ENCODE measurements at regions not wholly inside any gene's neighbourhood (a gene's known extent, or its start where the extent isn't known, plus 50 kb on each side); places are given as distances from the start of the nearest gene placed in this dataset.

DNA sequence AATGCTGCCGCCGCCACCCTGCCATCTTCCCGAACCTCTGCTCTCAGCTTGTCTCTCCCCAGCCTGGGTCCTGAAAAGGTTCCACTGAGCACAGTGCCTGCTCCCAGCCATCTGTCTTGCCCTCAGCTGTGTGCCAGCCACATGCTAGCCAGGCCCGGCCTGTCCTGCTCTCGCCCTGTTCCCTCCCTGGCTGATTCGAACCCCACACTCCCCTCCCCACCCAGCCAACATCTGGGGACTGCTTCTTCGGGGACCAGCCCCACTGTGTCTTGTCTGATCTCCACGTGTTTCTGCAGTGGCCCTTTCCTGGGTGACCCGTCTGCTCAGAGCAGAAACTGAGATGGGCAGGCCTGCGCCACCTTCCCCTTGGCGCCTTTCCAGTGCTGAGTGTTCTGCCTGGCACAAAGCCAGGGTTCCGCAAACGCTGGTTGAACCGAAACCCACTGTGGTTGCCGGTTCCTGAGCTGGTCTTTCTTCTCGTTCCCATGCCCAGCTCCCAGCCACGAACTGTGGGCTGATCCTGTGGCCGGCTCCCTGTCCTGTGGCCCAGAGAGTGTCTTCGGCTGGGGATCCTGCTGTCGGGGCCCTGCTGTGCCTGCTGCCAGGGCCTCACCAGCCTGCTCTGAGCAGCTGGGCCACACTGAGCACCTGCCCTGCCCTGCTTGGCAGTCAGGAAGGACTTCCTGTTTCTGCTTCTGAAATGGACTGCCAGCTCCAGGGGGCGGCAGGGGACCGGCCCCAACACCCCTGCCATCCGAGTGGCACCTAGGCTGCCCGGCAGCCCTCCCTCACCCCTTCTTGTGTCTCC is 62.7 kb upstream of the KLF13 start:
- peaks cover 99% of the 10 kb centered on the region for H3K4me1 ChIP-seq (ENCODE audit: insufficient read depth, low read length, severe bottlenecking)
- H3K9ac ChIP-seq (ENCODE audit: low read length): peak overlapping the region; percentile 73
- H3K36me3 ChIP-seq (ENCODE audit: insufficient read depth, low read length): no peaks in the 10 kb centered on the region
- H3K4me2 ChIP-seq (ENCODE audit: low read length): peak overlapping the region; percentile 54
- peak overlapping the region; percentile 100 for H3K27ac ChIP-seq (ENCODE audit: low read depth, low read length, poor library complexity, severe bottlenecking)
- H2AFZ ChIP-seq (ENCODE audit: low read length): no peak overlapping the region
- H3K79me2 ChIP-seq (ENCODE audit: insufficient read depth, low read length): no peaks in the 10 kb centered on the region
- H4K20me1 ChIP-seq (ENCODE audit: insufficient read depth, low read length): no peaks in the 10 kb centered on the region
- no peaks in the 10 kb centered on the region for H3K9me3 ChIP-seq (ENCODE audit: low read length)
- H3F3A ChIP-seq (ENCODE audit: insufficient read depth, low read length): 0 out of 2 replicates have a peak, but pooled peaks cover 4% of the 10 kb centered on the region
- no peak overlapping the region for H3K4me3 ChIP-seq (ENCODE audit: low read depth, low read length, poor library complexity, severe bottlenecking)
- TF ChIP-seq, protein P1, sequence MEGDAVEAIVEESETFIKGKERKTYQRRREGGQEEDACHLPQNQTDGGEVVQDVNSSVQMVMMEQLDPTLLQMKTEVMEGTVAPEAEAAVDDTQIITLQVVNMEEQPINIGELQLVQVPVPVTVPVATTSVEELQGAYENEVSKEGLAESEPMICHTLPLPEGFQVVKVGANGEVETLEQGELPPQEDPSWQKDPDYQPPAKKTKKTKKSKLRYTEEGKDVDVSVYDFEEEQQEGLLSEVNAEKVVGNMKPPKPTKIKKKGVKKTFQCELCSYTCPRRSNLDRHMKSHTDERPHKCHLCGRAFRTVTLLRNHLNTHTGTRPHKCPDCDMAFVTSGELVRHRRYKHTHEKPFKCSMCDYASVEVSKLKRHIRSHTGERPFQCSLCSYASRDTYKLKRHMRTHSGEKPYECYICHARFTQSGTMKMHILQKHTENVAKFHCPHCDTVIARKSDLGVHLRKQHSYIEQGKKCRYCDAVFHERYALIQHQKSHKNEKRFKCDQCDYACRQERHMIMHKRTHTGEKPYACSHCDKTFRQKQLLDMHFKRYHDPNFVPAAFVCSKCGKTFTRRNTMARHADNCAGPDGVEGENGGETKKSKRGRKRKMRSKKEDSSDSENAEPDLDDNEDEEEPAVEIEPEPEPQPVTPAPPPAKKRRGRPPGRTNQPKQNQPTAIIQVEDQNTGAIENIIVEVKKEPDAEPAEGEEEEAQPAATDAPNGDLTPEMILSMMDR (IDR thresholded peaks at IDR 0.05; ENCODE audit: low read length): peak; percentile 24; the same call in 1 of the 2 replicates
- TF ChIP-seq EZH2 (IDR thresholded peaks at IDR 0.05; ENCODE audit: borderline replicate concordance, low read length): no peak
- no peaks in the 10 kb centered on the region for H3K9me2 ChIP-seq (ENCODE audit: low read depth, low read length)
- no peaks in the 10 kb centered on the region for H3K27me3 ChIP-seq (ENCODE audit: insufficient read depth, low read length)

DNA sequence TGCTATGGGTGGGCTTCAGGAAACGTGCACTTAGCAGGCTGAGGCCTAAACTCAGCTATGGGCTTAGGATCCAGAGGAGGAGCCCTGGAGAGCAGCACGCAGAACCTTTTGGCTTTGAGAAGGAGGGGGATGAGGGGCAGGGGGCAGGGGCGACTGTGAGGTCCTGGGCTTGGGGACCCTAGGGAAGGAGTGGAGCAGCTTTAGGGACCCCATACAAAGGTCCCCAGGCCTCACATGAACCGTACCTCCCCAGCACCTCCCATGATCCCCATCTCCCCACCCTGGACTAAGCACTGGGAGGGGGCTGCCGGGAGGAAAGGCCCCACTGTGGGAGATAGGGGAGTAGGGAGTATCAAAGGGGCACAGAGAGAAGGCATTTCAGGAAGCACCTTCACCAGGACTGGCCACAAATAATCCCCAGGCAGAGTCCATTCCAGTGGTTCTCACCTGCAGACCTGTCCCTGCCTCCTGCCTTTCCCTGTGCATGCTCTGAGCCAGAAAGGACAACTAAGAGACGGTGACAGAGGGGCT is 62.0 kb upstream of the KLF13 start:
- 0 out of 2 replicates have a peak, but pooled peaks cover 4% of the 10 kb centered on the region for H3F3A ChIP-seq (ENCODE audit: insufficient read depth, low read length)
- H3K9me3 ChIP-seq (ENCODE audit: low read length): no peaks in the 10 kb centered on the region
- no peaks in the 10 kb centered on the region for H3K27me3 ChIP-seq (ENCODE audit: insufficient read depth, low read length)
- no peaks in the 10 kb centered on the region for H3K36me3 ChIP-seq (ENCODE audit: insufficient read depth, low read length)
- H3K4me3 ChIP-seq (ENCODE audit: low read depth, low read length, poor library complexity, severe bottlenecking): peak overlapping the region; percentile 2
- H3K79me2 ChIP-seq (ENCODE audit: insufficient read depth, low read length): no peaks in the 10 kb centered on the region
- H3K9me2 ChIP-seq (ENCODE audit: low read depth, low read length): no peaks in the 10 kb centered on the region
- H3K9ac ChIP-seq (ENCODE audit: low read length): peak overlapping the region; percentile 73
- peak overlapping the region; percentile 54 for H3K4me2 ChIP-seq (ENCODE audit: low read length)
- no peak overlapping the region for H2AFZ ChIP-seq (ENCODE audit: low read length)
- H3K27ac ChIP-seq (ENCODE audit: low read depth, low read length, poor library complexity, severe bottlenecking): peak overlapping the region; percentile 100
- TF ChIP-seq, protein P1 (IDR thresholded peaks at IDR 0.05; ENCODE audit: low read length): no peak
- TF ChIP-seq EZH2 (IDR thresholded peaks at IDR 0.05; ENCODE audit: borderline replicate concordance, low read length): no peak
- no peaks in the 10 kb centered on the region for H4K20me1 ChIP-seq (ENCODE audit: insufficient read depth, low read length)
- H3K4me1 ChIP-seq (ENCODE audit: insufficient read depth, low read length, severe bottlenecking): peaks cover 100% of the 10 kb centered on the region

DNA sequence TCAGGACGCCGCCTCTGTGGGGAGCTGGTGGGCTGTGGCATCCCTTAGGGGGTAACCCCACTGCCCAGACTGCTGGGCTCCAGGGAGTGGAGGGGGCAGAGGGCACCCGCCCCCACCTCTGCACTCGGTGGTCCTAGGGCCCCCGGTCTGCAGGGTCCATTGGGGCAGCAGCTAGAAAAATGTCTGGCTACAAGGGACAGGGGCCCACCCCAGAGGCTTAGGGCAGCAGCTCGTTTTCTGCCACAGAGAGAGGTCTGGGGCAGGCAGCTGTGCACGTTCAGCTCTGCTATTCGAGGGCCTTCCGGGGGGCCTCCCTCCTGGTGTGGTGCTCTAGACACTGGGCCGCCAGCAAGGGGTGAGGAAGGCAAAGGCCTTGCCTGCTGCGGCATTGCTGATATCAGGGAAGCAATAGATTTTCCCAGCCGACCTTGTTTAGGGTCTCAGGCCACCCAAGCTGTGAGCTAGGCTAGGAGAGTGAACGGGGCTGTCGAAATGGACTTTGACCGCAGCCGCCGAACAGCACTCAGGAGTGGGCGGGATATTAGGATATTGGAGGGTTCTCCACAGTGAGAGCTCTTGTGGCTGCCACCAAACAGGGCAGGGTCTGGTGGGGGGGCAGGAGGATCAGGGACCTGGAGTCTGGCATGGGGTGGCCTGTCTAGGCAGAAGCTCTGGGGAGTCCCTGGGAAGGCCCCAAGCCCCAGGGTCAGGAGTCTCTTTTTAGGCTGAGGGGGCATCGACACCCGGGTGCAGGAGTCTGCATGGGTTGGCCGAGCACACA is 61.4 kb upstream of the KLF13 start:
- no peaks in the 10 kb centered on the region for H4K20me1 ChIP-seq (ENCODE audit: insufficient read depth, low read length)
- H3K9ac ChIP-seq (ENCODE audit: low read length): peak overlapping the region; percentile 73
- peak overlapping the region; percentile 2 for H3K4me3 ChIP-seq (ENCODE audit: low read depth, low read length, poor library complexity, severe bottlenecking)
- H2AFZ ChIP-seq (ENCODE audit: low read length): no peak overlapping the region
- no peak for TF ChIP-seq EZH2 (IDR thresholded peaks at IDR 0.05; ENCODE audit: borderline replicate concordance, low read length)
- TF ChIP-seq, protein P1 (IDR thresholded peaks at IDR 0.05; ENCODE audit: low read length): no peak
- no peaks in the 10 kb centered on the region for H3K36me3 ChIP-seq (ENCODE audit: insufficient read depth, low read length)
- peak overlapping the region; percentile 100 for H3K27ac ChIP-seq (ENCODE audit: low read depth, low read length, poor library complexity, severe bottlenecking)
- H3K27me3 ChIP-seq (ENCODE audit: insufficient read depth, low read length): no peaks in the 10 kb centered on the region
- H3K4me1 ChIP-seq (ENCODE audit: insufficient read depth, low read length, severe bottlenecking): peaks cover 100% of the 10 kb centered on the region
- H3K79me2 ChIP-seq (ENCODE audit: insufficient read depth, low read length): no peaks in the 10 kb centered on the region
- no peaks in the 10 kb centered on the region for H3K9me3 ChIP-seq (ENCODE audit: low read length)
- H3K9me2 ChIP-seq (ENCODE audit: low read depth, low read length): no peaks in the 10 kb centered on the region
- H3K4me2 ChIP-seq (ENCODE audit: low read length): peak overlapping the region; percentile 54
- 0 out of 2 replicates have a peak, but pooled peaks cover 4% of the 10 kb centered on the region for H3F3A ChIP-seq (ENCODE audit: insufficient read depth, low read length)

Measured in OCI-LY1 (cell line).